BLaER1 (cell line): ENCODE measurements at regions not wholly inside any gene's neighbourhood (a gene's known extent, or its start where the extent isn't known, plus 50 kb on each side); places are given as distances from the start of the nearest gene placed in this dataset.
"Not testable (repeated sequence)": the region's sequence is repeated elsewhere in the genome, so short reads cannot be mapped to it uniquely, and the experiment has no call there.

Experiments used
- H3K27ac ChIP-seq: shearing (Covaris generic); formaldehyde crosslinking; 2 replicates; pipeline ENCODE4 v1.8.1; 2022
- H3K27me3 ChIP-seq: shearing (Covaris generic); formaldehyde crosslinking; 2 replicates; pipeline ENCODE4 v1.8.1; 2022
- H3K36me3 ChIP-seq: shearing (Covaris generic); formaldehyde crosslinking; 2 replicates; pipeline ENCODE4 v1.8.1; 2022
- H3K4me1 ChIP-seq: shearing (Covaris generic); formaldehyde crosslinking; 2 replicates; pipeline ENCODE4 v1.8.1; 2022
- H3K4me2 ChIP-seq: shearing (Covaris generic); formaldehyde crosslinking; 2 replicates; pipeline ENCODE4 v1.8.1; 2022
- H3K4me3 ChIP-seq: shearing (Covaris generic); formaldehyde crosslinking; 2 replicates; pipeline ENCODE4 v1.8.1; 2022
- H3K9ac ChIP-seq: shearing (Covaris generic); formaldehyde crosslinking; 2 replicates; pipeline ENCODE4 v1.8.1; 2022
- H3K9me3 ChIP-seq: shearing (Covaris generic); formaldehyde crosslinking; 2 replicates; pipeline ENCODE4 v1.8.1; 2022
- H4K20me1 ChIP-seq: shearing (Covaris generic); formaldehyde crosslinking; 2 replicates; pipeline ENCODE4 v1.8.1; 2022
- Cebpa-rat ChIP-seq: shearing (Covaris generic); IDR thresholded peaks from 2 replicates; pipeline ENCODE4 v1.8.1; 2022

- Histone ChIP-seq H3K4me2 (no peak overlapping the region), H3K36me3 (no peaks in the 10 kb centered on the region), H3K9me3 (no peaks in the 10 kb centered on the region), H3K9ac (no peak overlapping the region), H3K27me3 (no peaks in the 10 kb centered on the region), H3K4me3 (no peak overlapping the region), H4K20me1 (no peaks in the 10 kb centered on the region), H3K27ac (no peak overlapping the region), H3K4me1 (no peaks in the 10 kb centered on the region)
- no peak for TF ChIP-seq Cebpa-rat
Observed at GRCh38 chr6:23783901-23784300, 342.1 kb upstream of the NRSN1 start.

DNA sequence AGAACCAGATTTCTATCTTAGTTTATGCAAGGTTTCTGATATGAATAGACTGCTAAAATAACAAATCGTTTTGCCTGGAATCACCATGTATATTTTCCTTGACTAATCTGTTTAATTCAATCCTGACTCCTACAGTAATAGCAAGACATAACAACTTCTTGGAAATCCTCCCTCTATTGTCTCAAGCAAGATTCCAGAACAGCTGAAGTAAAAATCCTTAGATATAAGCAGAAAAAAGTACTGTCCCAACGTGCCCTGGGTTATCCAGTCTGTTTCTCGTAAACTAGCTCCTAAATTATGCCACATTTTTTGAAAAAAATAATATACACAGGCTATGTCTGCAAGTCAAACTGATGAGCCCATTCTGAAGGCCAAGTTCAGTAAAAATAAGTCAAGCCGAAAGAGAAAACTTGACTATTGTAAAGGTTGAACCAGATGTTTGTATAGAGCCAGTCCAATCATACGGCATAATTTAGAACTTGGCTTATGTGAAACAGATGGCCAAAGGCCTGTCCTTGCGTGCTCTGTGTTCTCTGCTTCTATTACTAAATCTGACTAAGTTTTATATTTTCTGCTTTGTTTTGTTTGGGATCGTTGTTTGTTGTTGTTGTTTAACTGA, 341.6 kb upstream of the NRSN1 start:
- no peak overlapping the region for H3K4me3 ChIP-seq

DNA sequence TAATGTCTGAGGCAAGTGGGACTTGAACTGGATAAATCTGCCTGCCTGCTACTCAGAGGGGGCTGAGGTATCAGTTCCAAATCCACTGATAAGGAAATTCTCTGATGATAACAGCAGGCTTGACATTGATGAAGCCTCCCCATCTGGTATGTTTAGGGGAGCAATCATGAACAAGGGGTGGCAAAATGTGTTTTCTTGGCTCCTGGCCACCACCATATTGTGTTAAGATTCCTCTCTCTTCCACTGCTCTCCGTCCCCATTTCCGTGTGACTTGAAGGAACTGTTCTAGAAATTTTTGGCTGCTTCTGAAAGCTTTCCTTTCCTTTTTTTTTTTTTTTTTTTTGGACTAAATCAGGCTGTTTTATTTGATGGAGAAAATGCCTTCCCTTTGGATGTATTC, 335.3 kb upstream of the NRSN1 start:
- Histone ChIP-seq H3K4me3 (no peak overlapping the region), H3K27ac (no peak overlapping the region), H3K4me2 (no peak overlapping the region), H3K27me3 (no peaks in the 10 kb centered on the region), H3K4me1 (no peaks in the 10 kb centered on the region), H4K20me1 (no peaks in the 10 kb centered on the region), H3K9me3 (no peaks in the 10 kb centered on the region), H3K36me3 (no peaks in the 10 kb centered on the region), H3K9ac (no peak overlapping the region)
- no peak for TF ChIP-seq Cebpa-rat

More for the DNA sequence above, 341.6 kb upstream of the NRSN1 start:
- Histone ChIP-seq H3K4me2 (no peak overlapping the region), H3K27ac (no peak overlapping the region), H3K27me3 (no peaks in the 10 kb centered on the region), H3K9ac (no peak overlapping the region), H3K9me3 (no peaks in the 10 kb centered on the region), H3K4me1 (no peaks in the 10 kb centered on the region), H4K20me1 (no peaks in the 10 kb centered on the region), H3K36me3 (no peaks in the 10 kb centered on the region)
- no peak for TF ChIP-seq Cebpa-rat

DNA sequence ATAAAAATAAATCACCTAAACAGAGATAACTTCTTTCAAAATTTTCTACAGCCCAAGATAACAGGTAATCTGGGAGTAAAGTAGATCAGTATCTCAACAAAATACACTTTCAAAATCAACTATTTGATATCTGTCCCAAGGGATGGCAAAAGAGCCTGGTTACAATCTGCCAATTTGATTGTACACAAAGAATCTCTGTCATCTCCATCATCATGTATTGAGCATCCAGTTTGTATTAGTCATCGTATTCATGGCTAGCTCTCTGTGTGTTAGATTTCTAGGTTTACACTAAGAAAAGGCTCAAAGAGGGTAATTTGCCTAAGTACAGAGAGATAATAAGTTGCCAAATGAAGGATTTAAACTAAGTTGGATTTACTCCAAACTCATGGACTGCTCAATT, 329.0 kb upstream of the NRSN1 start:
- Histone ChIP-seq H3K9me3 (no peaks in the 10 kb centered on the region), H3K9ac (no peak overlapping the region), H3K27me3 (no peaks in the 10 kb centered on the region), H3K4me2 (no peak overlapping the region), H3K4me3 (no peak overlapping the region), H3K4me1 (no peaks in the 10 kb centered on the region), H3K27ac (no peak overlapping the region), H4K20me1 (no peaks in the 10 kb centered on the region), H3K36me3 (no peaks in the 10 kb centered on the region)
- no peak for TF ChIP-seq Cebpa-rat

DNA sequence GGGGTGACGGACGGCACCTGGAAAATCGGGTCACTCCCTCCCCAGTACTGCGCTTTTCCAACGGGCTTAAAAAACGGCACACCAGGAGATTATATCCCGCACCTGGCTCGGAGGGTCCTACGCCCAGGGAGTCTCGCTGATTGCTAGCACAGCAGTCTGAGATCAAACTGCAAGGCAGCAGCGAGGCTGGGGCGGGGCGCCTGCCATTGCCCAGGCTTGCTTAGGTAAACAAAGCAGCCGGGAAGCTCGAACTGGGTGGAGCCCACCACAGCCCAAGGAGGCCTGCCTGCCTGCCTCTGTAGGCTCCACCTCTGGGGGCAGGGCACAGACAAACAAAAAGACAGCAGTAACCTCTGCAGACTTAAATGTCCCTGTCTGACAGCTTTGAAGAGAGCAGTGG, 321.7 kb upstream of the NRSN1 start:
- not testable (repeated sequence) for H3K9ac ChIP-seq, H4K20me1 ChIP-seq, H3K4me1 ChIP-seq, H3K27me3 ChIP-seq, H3K36me3 ChIP-seq, H3K4me2 ChIP-seq, H3K27ac ChIP-seq, H3K4me3 ChIP-seq, H3K9me3 ChIP-seq

- H3K9ac ChIP-seq, H3K4me3 ChIP-seq, H3K27me3 ChIP-seq, H4K20me1 ChIP-seq, H3K4me1 ChIP-seq, H3K9me3 ChIP-seq, H3K36me3 ChIP-seq, H3K27ac ChIP-seq, H3K4me2 ChIP-seq: not testable (repeated sequence)
Observed at GRCh38 chr6:23821141-23821540, 304.9 kb upstream of the NRSN1 start.

- Histone ChIP-seq H3K4me1 (no peaks in the 10 kb centered on the region), H4K20me1 (no peaks in the 10 kb centered on the region), H3K36me3 (no peaks in the 10 kb centered on the region), H3K4me2 (no peak overlapping the region), H3K9ac (no peak overlapping the region), H3K27ac (no peak overlapping the region), H3K9me3 (0 out of 2 replicates have a peak, but pooled peaks cover 3% of the 10 kb centered on the region), H3K27me3 (no peaks in the 10 kb centered on the region), H3K4me3 (no peak overlapping the region)
- TF ChIP-seq Cebpa-rat = no peak
Observed at GRCh38 chr6:23823421-23823820, 302.6 kb upstream of the NRSN1 start.

DNA sequence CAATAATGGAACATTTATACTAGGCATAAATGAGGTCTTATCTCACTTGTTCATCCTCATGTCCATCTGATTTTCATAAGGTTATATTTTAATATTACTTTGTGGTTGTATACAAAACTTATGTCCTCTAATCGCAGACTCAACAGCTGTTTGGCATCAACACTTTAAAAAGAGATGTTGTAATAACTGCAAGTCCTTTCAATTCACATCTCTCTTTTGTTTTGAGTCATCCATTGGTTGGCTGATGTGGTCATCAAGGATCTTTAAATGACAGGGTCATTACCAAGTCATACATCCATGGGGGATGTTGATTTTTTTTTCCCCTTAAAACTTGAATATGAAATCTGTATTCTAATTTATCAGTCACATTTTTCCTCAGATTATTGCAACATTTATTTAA, 299.4 kb upstream of the NRSN1 start:
- Histone ChIP-seq H4K20me1 (no peaks in the 10 kb centered on the region), H3K9me3 (no peaks in the 10 kb centered on the region), H3K4me1 (no peaks in the 10 kb centered on the region), H3K4me3 (no peak overlapping the region), H3K9ac (no peak overlapping the region), H3K36me3 (no peaks in the 10 kb centered on the region), H3K27ac (no peak overlapping the region), H3K4me2 (no peak overlapping the region), H3K27me3 (no peaks in the 10 kb centered on the region)
- no peak for TF ChIP-seq Cebpa-rat

GRCh38 chr6:23828861-23829260, 297.2 kb upstream of the NRSN1 start:
- no peak for TF ChIP-seq Cebpa-rat
- no peaks in the 10 kb centered on the region for H3K27me3 ChIP-seq
- no peak overlapping the region for H3K4me3 ChIP-seq

GRCh38 chr6:23841116-23841515, 284.9 kb upstream of the NRSN1 start:
- H4K20me1 ChIP-seq = no peaks in the 10 kb centered on the region
- no peaks in the 10 kb centered on the region for H3K27me3 ChIP-seq
- no peak overlapping the region for H3K4me2 ChIP-seq
- H3K9me3 ChIP-seq = no peaks in the 10 kb centered on the region
- no peak for TF ChIP-seq Cebpa-rat
- H3K9ac ChIP-seq = no peak overlapping the region
- no peak overlapping the region for H3K27ac ChIP-seq
- no peaks in the 10 kb centered on the region for H3K4me1 ChIP-seq
- H3K4me3 ChIP-seq = no peak overlapping the region
- H3K36me3 ChIP-seq = no peaks in the 10 kb centered on the region

More at GRCh38 chr6:23828861-23829260, 297.2 kb upstream of the NRSN1 start:
- H3K9ac ChIP-seq = no peak overlapping the region
- no peaks in the 10 kb centered on the region for H4K20me1 ChIP-seq
- H3K4me2 ChIP-seq = no peak overlapping the region
- H3K4me1 ChIP-seq = no peaks in the 10 kb centered on the region
- no peak overlapping the region for H3K27ac ChIP-seq
- no peaks in the 10 kb centered on the region for H3K36me3 ChIP-seq
- H3K9me3 ChIP-seq = no peaks in the 10 kb centered on the region

DNA sequence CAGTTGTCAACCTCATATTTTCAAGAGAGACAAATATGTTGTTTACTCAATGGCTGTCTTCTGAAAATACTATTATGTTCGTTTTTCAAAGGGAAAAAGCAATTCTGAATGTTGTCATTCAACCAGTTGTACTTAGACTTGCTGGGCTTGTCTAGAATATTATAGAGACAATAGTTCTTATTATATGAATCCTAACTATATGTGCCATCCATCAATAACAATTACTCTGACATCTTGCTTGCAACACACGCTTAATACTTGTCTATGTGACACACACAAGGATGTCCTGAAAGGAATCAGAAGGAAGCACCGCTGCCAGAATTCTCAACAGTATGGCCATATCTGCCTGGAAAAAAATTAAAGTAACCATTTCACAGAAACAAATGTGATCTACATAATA, 283.3 kb upstream of the NRSN1 start:
- Histone ChIP-seq H3K4me1 (no peaks in the 10 kb centered on the region), H3K4me2 (no peak overlapping the region), H4K20me1 (no peaks in the 10 kb centered on the region), H3K27ac (no peak overlapping the region), H3K9me3 (no peaks in the 10 kb centered on the region), H3K9ac (no peak overlapping the region), H3K27me3 (no peaks in the 10 kb centered on the region), H3K4me3 (no peak overlapping the region), H3K36me3 (no peaks in the 10 kb centered on the region)
- no peak for TF ChIP-seq Cebpa-rat
